Panc1 (cell line): ENCODE measurements at regions not wholly inside any gene's neighbourhood (a gene's known extent, or its start where the extent isn't known, plus 50 kb on each side); places are given as distances from the start of the nearest gene placed in this dataset.

Source experiments
- CTCF ChIP-seq: fragments of 450-650 bp; IDR thresholded peaks from 2 replicates; pipeline ENCODE4 v1.5.1; 2017; ENCODE audit warnings: mild to moderate bottlenecking
- POLR2AphosphoS5 ChIP-seq: IDR thresholded peaks from 2 replicates; pipeline ENCODE4 v1.6.1; 2012; ENCODE audit warnings: mild to moderate bottlenecking, low read depth, low read length, moderate library complexity
- SIN3A ChIP-seq: IDR thresholded peaks from 2 replicates; pipeline ENCODE4 v1.6.1; 2012; ENCODE audit warnings: low read depth, mild to moderate bottlenecking, low read length, moderate library complexity, borderline replicate concordance; ENCODE audit not compliant: insufficient read depth

- TF ChIP-seq CTCF (no peak), SIN3A (no peak), POLR2AphosphoS5 (no peak)
Measured at GRCh38 chr1:238468068-238468467, 577.3 kb upstream of the ZP4 start.
